H1 (cell line): ENCODE measurements at regions not wholly inside any gene's neighbourhood (a gene's known extent, or its start where the extent isn't known, plus 50 kb on each side); places are given as distances from the start of the nearest gene placed in this dataset.

Experiments used
- CTCF ChIA-PET: fragments of 300-600 bp; sonication (Branson Sonifier 250); formaldehyde crosslinking; loops from one replicate; lab custom pipeline; 2021; ENCODE audit not compliant: partially characterized antibody; lab: Charles Lee
- POLR2A ChIA-PET: fragments of 300-600 bp; sonication (Branson Sonifier 250); formaldehyde crosslinking; loops from one replicate; lab custom pipeline; 2021; ENCODE audit warnings: inconsistent platforms; ENCODE audit not compliant: partially characterized antibody; lab: Charles Lee
- DNase-seq, 2 experiments: peaks; one replicate each; pipeline versions ENCODE4 v3.0.0 to v3.0.0-alpha.2; 2010 to 2022; ENCODE audit warnings: low spot score in 2 of 2, low read depth in 1 of 2, mixed read lengths in 1 of 2
- FAIRE-seq: peaks from 2 replicates; lab custom pipeline; 2011; peaks lifted over from hg19 to GRCh38; lab: Jason Lieb, UNC
- H2AFZ ChIP-seq: 2 replicates; pipeline ENCODE4 v1.8.1; 2012; ENCODE audit warnings: low read length, inconsistent platforms
- H2AK5ac ChIP-seq: 2 replicates; pipeline ENCODE4 v1.6.1; 2013; ENCODE audit warnings: low read depth, low read length
- H2BK120ac ChIP-seq: replicated peaks from 2 replicates; pipeline ENCODE3; 2013; ENCODE audit warnings: low read depth, low read length, inconsistent platforms
- H2BK12ac ChIP-seq: 2 replicates; pipeline ENCODE4 v1.6.1; 2013; ENCODE audit warnings: low read depth, low read length
- H2BK15ac ChIP-seq: 2 replicates; pipeline ENCODE4 v1.6.1; 2013; ENCODE audit warnings: low read length
- H2BK20ac ChIP-seq: 2 replicates; pipeline ENCODE4 v1.6.1; 2013; ENCODE audit warnings: low read length
- H2BK5ac ChIP-seq: 2 replicates; pipeline ENCODE4 v1.6.1; 2013; ENCODE audit warnings: low read depth, low read length
- H3K14ac ChIP-seq: 2 replicates; pipeline ENCODE4 v1.6.1; 2013; ENCODE audit warnings: inconsistent platforms; ENCODE audit not compliant: insufficient read length
- H3K18ac ChIP-seq: 2 replicates; pipeline ENCODE4 v1.6.1; 2013; ENCODE audit warnings: low read length; ENCODE audit errors: extremely low read depth
- H3K23ac ChIP-seq: 2 replicates; pipeline ENCODE4 v1.6.1; 2013; ENCODE audit warnings: inconsistent platforms; ENCODE audit not compliant: insufficient read length
- H3K23me2 ChIP-seq: 2 replicates; pipeline ENCODE4 v1.6.1; 2013; ENCODE audit warnings: low read depth, low read length
- H3K27ac ChIP-seq: 2 replicates; pipeline ENCODE4 v1.6.1; 2011; ENCODE audit warnings: low read depth, low read length, inconsistent platforms
- H3K27me3 ChIP-seq, 4 experiments: replicated peaks in 1 of 4; 1 replicate in 1 of 4; 2 replicates in 3 of 4; pipeline versions ENCODE4 v1.6.1 to v1.8.1; 2011 to 2013; ENCODE audit warnings: low read length in 3 of 4, mild to moderate bottlenecking in 3 of 4, inconsistent platforms in 2 of 4, mixed read lengths in 2 of 4, moderate library complexity in 1 of 4; ENCODE audit not compliant: control insufficient read depth in 3 of 4, insufficient read depth in 3 of 4; ENCODE audit errors: extremely low read depth in 1 of 4
- H3K36me3 ChIP-seq, 4 experiments: 2 replicates each; pipeline versions ENCODE4 v1.6.1 to v1.8.1; 2011 to 2013; ENCODE audit warnings: mild to moderate bottlenecking in 4 of 4, low read length in 3 of 4, moderate library complexity in 2 of 4, control low read depth in 1 of 4, inconsistent platforms in 1 of 4; ENCODE audit not compliant: insufficient read depth in 4 of 4, control insufficient read depth in 2 of 4
- H3K4ac ChIP-seq: replicated peaks from 2 replicates; pipeline ENCODE3; 2013; ENCODE audit warnings: low read length, low read depth, mixed read lengths, inconsistent platforms; ENCODE audit not compliant: insufficient read length
- H3K4me1 ChIP-seq, 4 experiments: replicated peaks in 1 of 4; 1 replicate in 1 of 4; 2 replicates in 3 of 4; pipeline versions ENCODE4 v1.6.1 to v1.8.1; 2011 to 2013; ENCODE audit warnings: low read length in 3 of 4, inconsistent platforms in 2 of 4, mixed read lengths in 1 of 4; ENCODE audit not compliant: insufficient read depth in 4 of 4, control insufficient read depth in 3 of 4
- H3K4me2 ChIP-seq, 2 experiments: 2 replicates each; pipeline versions ENCODE4 v1.6.1 to v1.8.1; 2011 to 2013; ENCODE audit warnings: low read depth in 2 of 2, low read length in 2 of 2, control low read depth in 1 of 2, inconsistent platforms in 1 of 2, mild to moderate bottlenecking in 1 of 2; ENCODE audit not compliant: insufficient read depth in 1 of 2
- H3K4me3 ChIP-seq, 4 experiments: fragments of 200-600, 300-600 bp in 1 of 4; sonication (generic), shearing (Covaris generic), sonication (Bioruptor Twin) in 1 of 4; 2 replicates each; pipeline versions ENCODE4 v1.5.1 to v1.8.1; 2011 to 2016; ENCODE audit warnings: low read length in 4 of 4, low read depth in 3 of 4, control low read depth in 2 of 4, inconsistent platforms in 2 of 4, mild to moderate bottlenecking in 2 of 4, mixed read lengths in 1 of 4, moderate library complexity in 1 of 4; ENCODE audit not compliant: insufficient read depth in 2 of 4; ENCODE audit errors: extremely low read depth in 1 of 4
- H3K56ac ChIP-seq: replicated peaks from 2 replicates; pipeline ENCODE3; 2013; ENCODE audit warnings: low read depth, mild to moderate bottlenecking, mixed read lengths, low read length, inconsistent platforms; ENCODE audit not compliant: insufficient read length
- H3K79me1 ChIP-seq: 2 replicates; pipeline ENCODE4 v1.6.1; 2013; ENCODE audit warnings: low read depth, low read length, control low read depth
- H3K79me2 ChIP-seq, 2 experiments: 2 replicates each; pipeline versions ENCODE4 v1.6.1 to v1.8.1; 2012 to 2013; ENCODE audit warnings: low read length in 2 of 2, mild to moderate bottlenecking in 2 of 2, inconsistent platforms in 1 of 2; ENCODE audit not compliant: insufficient read depth in 2 of 2, control insufficient read depth in 1 of 2
- H3K9ac ChIP-seq, 4 experiments: replicated peaks in 1 of 4; 1 replicate in 1 of 4; 2 replicates in 3 of 4; pipeline versions ENCODE4 v1.6.1 to v1.8.1; 2011 to 2013; ENCODE audit warnings: low read depth in 3 of 4, low read length in 3 of 4, control low read depth in 2 of 4, mild to moderate bottlenecking in 2 of 4, moderate library complexity in 2 of 4, inconsistent platforms in 1 of 4; ENCODE audit errors: extremely low read depth in 1 of 4
- H3K9me3 ChIP-seq, 2 experiments: 2 replicates each; pipeline versions ENCODE4 v1.6.1 to v1.8.1; 2012 to 2013; ENCODE audit warnings: mild to moderate bottlenecking in 2 of 2, moderate library complexity in 2 of 2, control low read depth in 1 of 2, inconsistent platforms in 1 of 2, low read depth in 1 of 2, low read length in 1 of 2, mixed read lengths in 1 of 2; ENCODE audit not compliant: insufficient read depth in 2 of 2
- H4K20me1 ChIP-seq, 2 experiments: replicated peaks in 1 of 2; 2 replicates each; pipeline versions ENCODE3 to v1.8.1; 2011 to 2013; ENCODE audit warnings: inconsistent platforms in 2 of 2, low read length in 2 of 2, mild to moderate bottlenecking in 1 of 2; ENCODE audit not compliant: insufficient read depth in 2 of 2, control insufficient read depth in 1 of 2
- H4K5ac ChIP-seq: 2 replicates; pipeline ENCODE4 v1.6.1; 2013; ENCODE audit warnings: low read length, low read depth, mixed read lengths, inconsistent platforms; ENCODE audit not compliant: insufficient read length
- H4K8ac ChIP-seq: 2 replicates; pipeline ENCODE4 v1.8.0; 2013; ENCODE audit warnings: mild to moderate bottlenecking, moderate library complexity, low read length, inconsistent platforms; ENCODE audit not compliant: insufficient read depth; ENCODE audit errors: extremely low read depth
- H4K91ac ChIP-seq: replicated peaks from 2 replicates; pipeline ENCODE3; 2013; ENCODE audit warnings: low read length, mixed read lengths, inconsistent platforms; ENCODE audit not compliant: insufficient read length
- ASH2L ChIP-seq: fragments of 200-600, 300-600 bp; sonication (generic); IDR thresholded peaks from one replicate; pipeline ENCODE4 v1.7.1; 2017; ENCODE audit warnings: low read length
- BCL11A ChIP-seq, 2 experiments: IDR thresholded peaks; one replicate each; pipeline ENCODE4 v1.6.1; 2011; ENCODE audit warnings: low read depth in 2 of 2, low read length in 2 of 2, mild to moderate bottlenecking in 2 of 2
- CREB1 ChIP-seq: IDR thresholded peaks from 2 replicates; pipeline ENCODE4 v1.6.1; 2012; ENCODE audit warnings: inconsistent platforms
- CTBP2 ChIP-seq: IDR thresholded peaks from 2 replicates; pipeline ENCODE4 v1.7.0; 2011; ENCODE audit warnings: borderline replicate concordance, mild to moderate bottlenecking, moderate library complexity, mixed read lengths, low read length; ENCODE audit not compliant: insufficient read depth, insufficient read length
- FOSL1 ChIP-seq: IDR thresholded peaks from 2 replicates; pipeline ENCODE4 v1.6.1; 2011; ENCODE audit warnings: mild to moderate bottlenecking, low read depth, low read length, moderate library complexity; ENCODE audit not compliant: insufficient read depth
- KDM1A ChIP-seq: fragments of 200-600, 300-600 bp; sonication (generic); IDR thresholded peaks from 2 replicates; pipeline ENCODE4 v1.7.1; 2016; ENCODE audit warnings: mild to moderate bottlenecking, low read length, borderline replicate concordance
- KDM4A ChIP-seq: IDR thresholded peaks from one replicate; pipeline ENCODE4 v1.7.1; 2012; ENCODE audit warnings: low read depth, mild to moderate bottlenecking, moderate library complexity, low read length, inconsistent platforms; ENCODE audit not compliant: severe bottlenecking
- KDM5A ChIP-seq: fragments of 200-600 bp; IDR thresholded peaks from 2 replicates; pipeline ENCODE4 v1.7.1; 2012; ENCODE audit warnings: mild to moderate bottlenecking, low read length, inconsistent platforms, mixed read lengths
- RBBP5 ChIP-seq: IDR thresholded peaks from 2 replicates; pipeline ENCODE4 v1.7.1; 2012; ENCODE audit warnings: low read depth, mild to moderate bottlenecking, inconsistent platforms, low read length, moderate library complexity, borderline replicate concordance
- RFX5 ChIP-seq: IDR thresholded peaks from 2 replicates; pipeline ENCODE4 v1.6.1; 2011; ENCODE audit warnings: low read depth, low read length, improper control_type of control experiment, borderline replicate concordance
- SP1 ChIP-seq: IDR thresholded peaks from 2 replicates; pipeline ENCODE4 v1.6.1; 2011; ENCODE audit warnings: low read depth, low read length
- SP2 ChIP-seq: IDR thresholded peaks from 2 replicates; pipeline ENCODE4 v1.6.1; 2012; ENCODE audit warnings: mild to moderate bottlenecking, low read length, inconsistent platforms
- TAF7 ChIP-seq: optimal IDR thresholded peaks from 2 replicates; pipeline ENCODE3; 2011; ENCODE audit warnings: low read depth, mild to moderate bottlenecking, inconsistent platforms, low read length, moderate library complexity, borderline replicate concordance
- USF2 ChIP-seq: IDR thresholded peaks from 2 replicates; pipeline ENCODE4 v1.6.1; 2011; ENCODE audit warnings: low read length, improper control_type of control experiment
- YY1 ChIP-seq: IDR thresholded peaks from 2 replicates; pipeline ENCODE4 v1.6.1; 2011; ENCODE audit warnings: low read depth, mild to moderate bottlenecking, low read length
- WGBS, 2 experiments: shearing (Covaris generic) in 1 of 2; methylation state at CpG; one replicate each; pipeline versions ENCODE4 v1.1.6 to v1.1.7; 2013 to 2015; ENCODE audit warnings: low lambda C conversion rate in 2 of 2, mixed read lengths in 2 of 2, inconsistent platforms in 1 of 2, low coverage in 1 of 2, missing lambda C conversion rate in 1 of 2; ENCODE audit not compliant: insufficient replicate concordance in 2 of 2, insufficient coverage in 1 of 2, insufficient read length in 1 of 2; ENCODE audit errors: extremely low coverage in 1 of 2, missing lambda C conversion rate in 1 of 2; 5-methylcytosine and 5-hydroxymethylcytosine counted together

- Histone ChIP-seq H2BK120ac (no peak overlapping the region), H2AK5ac (no peak overlapping the region), H3K23ac (no peak overlapping the region), H3K14ac (no peak overlapping the region), H4K8ac (no peak overlapping the region), H3K27me3 (no peaks in the 10 kb centered on the region), H2BK12ac (no peak overlapping the region), H3K4me1 (no peaks in the 10 kb centered on the region), H3K23me2 (no peaks in the 10 kb centered on the region; the same call in 1 of the 2 replicates), H3K4me2 (no peak overlapping the region), H3K79me1 (no peaks in the 10 kb centered on the region), H2AFZ (peak overlapping the region; percentile 66; the same call in 1 of the 2 replicates), H3K79me2 (no peaks in the 10 kb centered on the region), H3K4ac (no peak overlapping the region), H3K27ac (no peak overlapping the region), H4K20me1 (no peaks in the 10 kb centered on the region), H3K36me3 (no peaks in the 10 kb centered on the region), H2BK20ac (no peak overlapping the region), H4K5ac (no peak overlapping the region), H3K4me3 (no peak overlapping the region), H3K18ac (no peak overlapping the region), H3K56ac (no peak overlapping the region), H2BK5ac (no peak overlapping the region), H4K91ac (no peak overlapping the region), H3K9ac (no peak overlapping the region), H3K9me3 (no peaks in the 10 kb centered on the region), H2BK15ac (no peak overlapping the region)
- POLR2A ChIA-PET: no interaction called here
- FAIRE-seq (no peak), DNase-seq (no peak)
- CTCF ChIA-PET: interaction anchor here (0.5 to 1.6 kb wide), 6 partner anchors 9 to 1390 kb away, joined by 3 to 16 read pairs (median 4); no protein-coding TSS in a partner anchor
- WGBS, 2 experiments: 69% methylated on average over 4 of the region's 4 CpGs; no CpG with 5 or more reads in 1 of the 2 experiments
- TF ChIP-seq CREB1: no peak
- TF ChIP-seq TAF7: no peak
- TF ChIP-seq FOSL1: no peak
- TF ChIP-seq SP1: no peak
- no peak for TF ChIP-seq YY1
- TF ChIP-seq SP2: no peak
- TF ChIP-seq RFX5: no peak
- TF ChIP-seq RBBP5: no peak
- TF ChIP-seq BCL11A (IDR thresholded peaks at IDR 0.05; ENCODE audit: low read depth in 2 of 2, low read length in 2 of 2): no peak
- TF ChIP-seq CTBP2: no peak
- no peak for TF ChIP-seq ASH2L
- TF ChIP-seq KDM1A: no peak
- TF ChIP-seq KDM4A: no peak
- no peak for TF ChIP-seq USF2
- no peak for TF ChIP-seq KDM5A
Observed at GRCh38 chr3:27031476-27031875, 337.7 kb downstream of the NEK10 start.
